ENCODE measurements at regions not wholly inside any gene's neighbourhood (a gene's known extent, or its start where the extent isn't known, plus 50 kb on each side); places are given as distances from the start of the nearest gene placed in this dataset.

DNA sequence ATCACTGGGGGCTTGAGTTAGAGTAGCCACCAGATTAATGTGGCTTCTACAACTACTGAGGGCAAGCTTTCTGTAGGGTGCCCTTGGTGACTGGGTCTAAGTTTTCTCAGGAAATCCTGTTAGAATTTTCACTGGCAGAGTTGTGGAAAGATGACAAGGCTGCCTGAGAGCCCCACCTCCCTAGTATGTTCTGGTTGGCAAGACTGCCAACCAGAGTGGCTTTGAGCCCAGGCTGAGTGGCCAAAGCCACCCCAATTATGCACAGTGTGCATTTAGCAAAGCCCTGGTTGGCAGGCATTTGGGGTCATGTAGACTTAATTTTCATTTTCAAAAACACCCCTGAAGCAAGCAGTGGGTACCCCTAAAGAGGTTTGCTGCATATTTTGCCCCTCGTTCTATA is 136.7 kb upstream of the HAPLN1 start:
- TF ChIP-seq EZH2 (IDR thresholded peaks at IDR 0.05; ENCODE audit: insufficient read depth, poor library complexity, severe bottlenecking) = no peak
- no peak for TF ChIP-seq EZH2phosphoT487 (IDR thresholded peaks at IDR 0.05; ENCODE audit: insufficient read depth, low read depth)

Data from GM23248 (cell line).